Ovary (tissue), 3 donors: ENCODE measurements at regions not wholly inside any gene's neighbourhood (a gene's known extent, or its start where the extent isn't known, plus 50 kb on each side); places are given as distances from the start of the nearest gene placed in this dataset.

ENCODE experiments used
- CTCF ChIP-seq, 3 donors: fragments of 450-650 bp in 2 of 3; fragments of 200-600 bp in 1 of 3; IDR thresholded peaks; one replicate each; pipeline versions ENCODE4 v1.5.1 to v1.8.0; 2016 to 2022; ENCODE audit warnings: antibody characterized with exemption in 3 of 3, mild to moderate bottlenecking in 1 of 3
- EP300 ChIP-seq: sonication (generic); formaldehyde crosslinking; IDR thresholded peaks from one replicate; pipeline ENCODE4 v1.6.1; 2017; ENCODE audit warnings: antibody characterized with exemption
- POLR2A ChIP-seq: fragments of 450-650 bp; IDR thresholded peaks from one replicate; pipeline ENCODE4 v1.6.1; 2017; ENCODE audit warnings: antibody characterized with exemption, mild to moderate bottlenecking, moderate library complexity
- donor health status: DM: no; HTN: no; CAD: no.

GRCh38 chr2:62576276-62576939 is 70.4 kb upstream of the TMEM17 start:
- TF ChIP-seq CTCF (IDR thresholded peaks at IDR 0.05) (no peak), POLR2A (no peak), EP300 (no peak)
